Colonic mucosa (tissue), 4 donors: ENCODE measurements at regions not wholly inside any gene's neighbourhood (a gene's known extent, or its start where the extent isn't known, plus 50 kb on each side); places are given as distances from the start of the nearest gene placed in this dataset.
"Not testable (repeated sequence)": the region's sequence is repeated elsewhere in the genome, so short reads cannot be mapped to it uniquely, and the experiment has no call there.

Source experiments
- DNase-seq: peaks from one replicate; pipeline ENCODE4 v3.0.0-alpha.2; 2020
- H3K27ac ChIP-seq: fragments of 200-600 bp; one replicate; pipeline ENCODE4 v1.8.0; 2021
- H3K27me3 ChIP-seq: fragments of 200-600 bp; one replicate; pipeline ENCODE4 v1.8.0; 2021
- H3K36me3 ChIP-seq: fragments of 200-600 bp; one replicate; pipeline ENCODE4 v1.8.0; 2021
- H3K4me1 ChIP-seq: fragments of 200-600 bp; one replicate; pipeline ENCODE4 v1.8.0; 2021; ENCODE audit warnings: mild to moderate bottlenecking
- H3K4me3 ChIP-seq: fragments of 200-600 bp; one replicate; pipeline ENCODE4 v1.8.0; 2021
- H3K9ac ChIP-seq, 2 donors: one replicate each; pipeline ENCODE4 v1.7.0; 2013; ENCODE audit warnings: control low read depth in 2 of 2, low read depth in 2 of 2, low read length in 2 of 2
- H3K9me3 ChIP-seq: fragments of 200-600 bp; one replicate; pipeline ENCODE4 v1.8.0; 2021
- CTCF ChIP-seq: fragments of 200-600 bp; IDR thresholded peaks from one replicate; pipeline ENCODE4 v1.8.0; 2022; ENCODE audit warnings: antibody characterized with exemption, mild to moderate bottlenecking
- intact Hi-C: fragments of 100-400 bp; cut with DNase I; formaldehyde crosslinking; loops from one replicate; pipeline ENCODE4 v1.14.1; 2022
- donor health status: healthy.
- donor health status: DM: no; HTN: no; CAD: no.
- donor health status: DM: no; HTN: no; CAD: no.

- Histone ChIP-seq H3K36me3 (no peaks in the 10 kb centered on the region), H3K27me3 (no peaks in the 10 kb centered on the region), H3K4me1 (no peaks in the 10 kb centered on the region), H3K4me3 (no peak overlapping the region), H3K27ac (no peak overlapping the region), H3K9ac (no peak overlapping the region), H3K9me3 (no peaks in the 10 kb centered on the region)
- intact Hi-C loops = no loop called here
- no peak for TF ChIP-seq CTCF
- DNase-seq = no peak
Measured at GRCh38 chr3:130826516-130827182, 67.2 kb upstream of the ATP2C1 start.

- no peak overlapping the region for H3K4me3 ChIP-seq
- intact Hi-C loops = no loop called here
- H3K9me3 ChIP-seq = no peaks in the 10 kb centered on the region
- H3K9ac ChIP-seq = no peak overlapping the region
- no peaks in the 10 kb centered on the region for H3K27me3 ChIP-seq
- DNase-seq = no peak
- no peak overlapping the region for H3K27ac ChIP-seq
- no peaks in the 10 kb centered on the region for H3K36me3 ChIP-seq
- no peaks in the 10 kb centered on the region for H3K4me1 ChIP-seq
- no peak for TF ChIP-seq CTCF
Measured at GRCh38 chr3:130827486-130827885, 66.4 kb upstream of the ATP2C1 start.

- no peaks in the 10 kb centered on the region for H3K9me3 ChIP-seq
- H3K27me3 ChIP-seq = no peaks in the 10 kb centered on the region
- H3K4me1 ChIP-seq = no peaks in the 10 kb centered on the region
- no peak for DNase-seq
- TF ChIP-seq CTCF = no peak
- no peak overlapping the region for H3K27ac ChIP-seq
- H3K4me3 ChIP-seq = no peak overlapping the region
- H3K9ac ChIP-seq = no peak overlapping the region
- intact Hi-C loops = no loop called here
- no peaks in the 10 kb centered on the region for H3K36me3 ChIP-seq
Measured at GRCh38 chr3:130828948-130829947, 64.6 kb upstream of the ATP2C1 start.

GRCh38 chr3:130831719-130832400 is 62.0 kb upstream of the ATP2C1 start:
- Histone ChIP-seq H3K27ac (no peak overlapping the region), H3K4me1 (no peaks in the 10 kb centered on the region), H3K9ac (no peak overlapping the region), H3K9me3 (no peaks in the 10 kb centered on the region), H3K27me3 (no peaks in the 10 kb centered on the region), H3K36me3 (no peaks in the 10 kb centered on the region), H3K4me3 (no peak overlapping the region)
- DNase-seq = no peak
- intact Hi-C loops = no loop called here
- no peak for TF ChIP-seq CTCF

GRCh38 chr3:130832401-130832746 is 61.5 kb upstream of the ATP2C1 start:
- H3K27ac ChIP-seq, H3K27me3 ChIP-seq, DNase-seq, H3K9me3 ChIP-seq, intact Hi-C loops, H3K36me3 ChIP-seq, H3K9ac ChIP-seq, H3K4me1 ChIP-seq, H3K4me3 ChIP-seq: not testable (repeated sequence)
